CD14-positive monocyte (primary cell): ENCODE measurements at regions not wholly inside any gene's neighbourhood (a gene's known extent, or its start where the extent isn't known, plus 50 kb on each side); places are given as distances from the start of the nearest gene placed in this dataset.

ENCODE experiments used
- DNase-seq, 3 donors: peaks; one replicate each; pipeline ENCODE4 v3.0.0-alpha.2; 2011 to 2022
- H2AFZ ChIP-seq: 2 replicates; pipeline ENCODE4 v1.6.0; 2012; ENCODE audit warnings: mild to moderate bottlenecking, low read depth, low read length, inconsistent platforms; ENCODE audit not compliant: insufficient read depth, poor library complexity, severe bottlenecking
- H3K27ac ChIP-seq, 2 donors: 1 replicate in 1 of 2; 2 replicates in 1 of 2; pipeline ENCODE4 v1.5.1; 2012 to 2013; ENCODE audit warnings: low read length in 2 of 2, control low read depth in 1 of 2, inconsistent platforms in 1 of 2, low read depth in 1 of 2, mild to moderate bottlenecking in 1 of 2
- H3K27me3 ChIP-seq, 2 donors: one replicate each; pipeline versions ENCODE4 v1.6.0 to v1.6.1; 2011 to 2013; ENCODE audit warnings: low read length in 2 of 2; ENCODE audit not compliant: control insufficient read depth in 2 of 2, insufficient read depth in 2 of 2
- H3K36me3 ChIP-seq, 2 donors: replicated peaks in 1 of 2; 1 replicate in 1 of 2; 2 replicates in 1 of 2; pipeline versions ENCODE4 v1.5.1 to v1.6.1; 2012 to 2013; ENCODE audit warnings: low read length in 2 of 2, control low read depth in 1 of 2, inconsistent platforms in 1 of 2, mild to moderate bottlenecking in 1 of 2; ENCODE audit not compliant: insufficient read depth in 2 of 2, control insufficient read depth in 1 of 2
- H3K4me1 ChIP-seq, 2 donors: 1 replicate in 1 of 2; 2 replicates in 1 of 2; pipeline versions ENCODE4 v1.5.1 to v1.6.1; 2012 to 2013; ENCODE audit warnings: low read length in 2 of 2, control low read depth in 1 of 2, inconsistent platforms in 1 of 2, mild to moderate bottlenecking in 1 of 2, moderate library complexity in 1 of 2; ENCODE audit not compliant: insufficient read depth in 2 of 2, control insufficient read depth in 1 of 2
- H3K4me2 ChIP-seq: replicated peaks from 2 replicates; pipeline ENCODE3; 2012; ENCODE audit warnings: low read length, moderate library complexity, mild to moderate bottlenecking; ENCODE audit not compliant: poor library complexity, severe bottlenecking; ENCODE audit errors: extremely low read depth
- H3K4me3 ChIP-seq, 3 experiments: fragments of 200-600 bp in 1 of 3; sonication (generic) in 1 of 3; replicated peaks in 1 of 3; 1 replicate in 2 of 3; 2 replicates in 1 of 3; pipeline ENCODE4 v1.5.1; 2011 to 2013; ENCODE audit warnings: low read length in 3 of 3, mild to moderate bottlenecking in 3 of 3, control low read depth in 2 of 3, low read depth in 2 of 3, inconsistent platforms in 1 of 3, moderate library complexity in 1 of 3
- H3K79me2 ChIP-seq: 2 replicates; pipeline ENCODE4 v1.6.0; 2012; ENCODE audit warnings: mild to moderate bottlenecking, control low read depth, inconsistent platforms, low read length, moderate library complexity; ENCODE audit not compliant: insufficient read depth
- H3K9ac ChIP-seq: 2 replicates; pipeline ENCODE4 v1.6.0; 2017; ENCODE audit warnings: low read length, mild to moderate bottlenecking; ENCODE audit not compliant: insufficient read depth, poor library complexity, severe bottlenecking
- H3K9me3 ChIP-seq, 2 donors: replicated peaks in 1 of 2; 1 replicate in 1 of 2; 2 replicates in 1 of 2; pipeline versions ENCODE4 v1.5.1 to v1.6.1; 2012 to 2013; ENCODE audit warnings: low read length in 2 of 2, control low read depth in 1 of 2; ENCODE audit not compliant: control insufficient read depth in 1 of 2, insufficient read depth in 1 of 2
- H4K20me1 ChIP-seq: 2 replicates; pipeline ENCODE4 v1.6.0; 2012; ENCODE audit warnings: mild to moderate bottlenecking, low read length, control low read depth, moderate library complexity; ENCODE audit not compliant: insufficient read depth
- H3K27ac Mint-ChIP-seq, 7 donors: one replicate each; pipeline ENCODE4 v1.8.0; 2020; ENCODE audit warnings: mild to moderate bottlenecking in 7 of 7, mixed read lengths in 7 of 7, moderate library complexity in 6 of 7, inconsistent platforms in 2 of 7
- H3K27me3 Mint-ChIP-seq, 3 donors: one replicate each; pipeline ENCODE4 v1.8.0; 2021 to 2022; ENCODE audit warnings: low read depth in 3 of 3, mild to moderate bottlenecking in 3 of 3, mixed read lengths in 3 of 3, moderate library complexity in 3 of 3, inconsistent platforms in 1 of 3
- H3K36me3 Mint-ChIP-seq, 2 donors: one replicate each; pipeline ENCODE4 v1.8.0; 2020; ENCODE audit warnings: mixed read lengths in 2 of 2, inconsistent platforms in 1 of 2, mild to moderate bottlenecking in 1 of 2
- H3K4me1 Mint-ChIP-seq: one replicate; pipeline ENCODE4 v1.8.0; 2020; ENCODE audit warnings: mild to moderate bottlenecking, mixed read lengths
- H3K4me3 Mint-ChIP-seq, 2 donors: one replicate each; pipeline ENCODE4 v1.8.0; 2020; ENCODE audit warnings: mild to moderate bottlenecking in 2 of 2, mixed read lengths in 2 of 2, moderate library complexity in 1 of 2
- H3K9me3 Mint-ChIP-seq, 7 donors: one replicate each; pipeline ENCODE4 v1.8.0; 2020 to 2022; ENCODE audit warnings: mixed read lengths in 7 of 7, mild to moderate bottlenecking in 6 of 7, moderate library complexity in 6 of 7, inconsistent platforms in 2 of 7
- WGBS: methylation state at CpG from one replicate; pipeline ENCODE4 v1.1.5; 2013; ENCODE audit warnings: missing lambda C conversion rate; ENCODE audit not compliant: insufficient coverage; 5-methylcytosine and 5-hydroxymethylcytosine counted together
- intact Hi-C, 2 donors: fragments of 100-400 bp; cut with micrococcal nuclease; formaldehyde crosslinking; loops; one replicate each; pipeline versions ENCODE4 v1.15.0 to v1.15.1; 2023
- TF ChIP-seq, protein P1 (sequence below): fragments of 200-600 bp; IDR thresholded peaks from one replicate; pipeline ENCODE4 v1.8.0; 2022; ENCODE audit warnings: antibody characterized with exemption, mild to moderate bottlenecking

DNA sequence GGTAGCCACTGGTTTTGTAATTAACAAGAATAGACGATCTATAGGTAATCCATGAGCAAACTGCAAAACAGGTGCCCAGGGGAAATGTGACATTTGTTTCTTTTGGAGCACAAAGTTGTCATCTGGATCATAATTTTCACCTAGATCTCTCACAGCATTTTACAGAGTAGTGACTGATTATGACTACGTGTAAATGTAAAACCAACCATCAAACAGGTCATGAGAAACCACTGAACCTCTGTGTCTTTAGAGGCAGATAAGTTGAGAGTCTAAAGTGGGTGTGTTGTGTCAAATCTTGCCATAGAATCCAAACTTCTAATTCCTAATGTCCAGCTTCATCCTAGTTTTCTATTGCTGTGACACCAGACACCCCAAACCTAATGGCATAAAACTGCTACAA lies 648.1 kb downstream of the MID1IP1 start:
- no peak overlapping the region for H3K27ac Mint-ChIP-seq
- intact Hi-C loops: no loop called here
- no CpG with 5 or more reads among the region's 2 CpGs for WGBS

DNA sequence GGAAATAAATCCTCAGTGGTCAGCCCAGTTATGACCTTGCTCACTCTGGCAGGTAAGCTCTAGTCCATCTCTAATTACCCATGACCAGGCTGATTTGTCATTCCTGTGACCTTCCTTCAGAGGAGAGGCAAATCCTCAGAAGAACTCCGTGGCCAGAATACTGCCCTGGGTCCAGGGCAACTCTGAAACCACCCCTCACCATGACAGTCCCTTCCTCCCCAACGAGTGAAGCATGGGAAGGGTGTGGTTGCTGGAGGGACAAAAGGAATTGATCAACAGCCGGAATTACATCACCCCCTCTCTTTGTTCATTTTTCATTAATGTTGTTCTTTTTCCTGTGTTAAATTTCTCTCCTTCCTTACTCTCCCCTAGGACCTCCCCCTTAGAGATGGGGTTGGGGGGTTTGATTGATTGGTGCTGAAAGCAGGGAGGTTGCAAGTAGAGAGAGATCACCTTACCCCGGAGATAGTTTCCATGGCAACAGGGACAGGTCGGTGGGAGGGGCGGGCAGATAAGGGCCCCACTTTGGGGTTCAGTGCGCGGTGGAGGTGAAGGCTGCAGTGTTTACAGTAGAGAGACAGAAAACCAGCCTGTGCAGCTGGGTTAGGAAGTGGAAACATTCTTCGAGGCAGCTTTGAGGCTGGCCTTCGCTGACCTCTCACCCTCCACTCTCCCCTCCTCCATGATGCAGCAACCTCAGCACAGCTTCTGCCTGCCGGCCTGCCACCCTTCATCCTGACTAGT lies 647.4 kb downstream of the BCOR start:
- H3K79me2 ChIP-seq: no peaks in the 10 kb centered on the region
- no peak overlapping the region for H3K4me3 ChIP-seq
- TF ChIP-seq, protein P1, sequence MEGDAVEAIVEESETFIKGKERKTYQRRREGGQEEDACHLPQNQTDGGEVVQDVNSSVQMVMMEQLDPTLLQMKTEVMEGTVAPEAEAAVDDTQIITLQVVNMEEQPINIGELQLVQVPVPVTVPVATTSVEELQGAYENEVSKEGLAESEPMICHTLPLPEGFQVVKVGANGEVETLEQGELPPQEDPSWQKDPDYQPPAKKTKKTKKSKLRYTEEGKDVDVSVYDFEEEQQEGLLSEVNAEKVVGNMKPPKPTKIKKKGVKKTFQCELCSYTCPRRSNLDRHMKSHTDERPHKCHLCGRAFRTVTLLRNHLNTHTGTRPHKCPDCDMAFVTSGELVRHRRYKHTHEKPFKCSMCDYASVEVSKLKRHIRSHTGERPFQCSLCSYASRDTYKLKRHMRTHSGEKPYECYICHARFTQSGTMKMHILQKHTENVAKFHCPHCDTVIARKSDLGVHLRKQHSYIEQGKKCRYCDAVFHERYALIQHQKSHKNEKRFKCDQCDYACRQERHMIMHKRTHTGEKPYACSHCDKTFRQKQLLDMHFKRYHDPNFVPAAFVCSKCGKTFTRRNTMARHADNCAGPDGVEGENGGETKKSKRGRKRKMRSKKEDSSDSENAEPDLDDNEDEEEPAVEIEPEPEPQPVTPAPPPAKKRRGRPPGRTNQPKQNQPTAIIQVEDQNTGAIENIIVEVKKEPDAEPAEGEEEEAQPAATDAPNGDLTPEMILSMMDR: no peak
- Mint-ChIP-seq H3K27ac (peak overlapping the region in 1 of 7 donors; percentile 30), H3K4me1 (peaks cover 9% of the 10 kb centered on the region), H3K4me3 (no peak overlapping the region), H3K27me3 (peaks cover 4 to 8% (median 6%) of the 10 kb centered on the region in 3 donors), H3K36me3 (no peaks in the 10 kb centered on the region), H3K9me3 (peaks cover 0 to 2% (median 0%) of the 10 kb centered on the region in 7 donors)
- H3K4me2 ChIP-seq: no peak overlapping the region
- DNase-seq: no peak
- H3K36me3 ChIP-seq: no peaks in the 10 kb centered on the region
- no peaks in the 10 kb centered on the region for H3K9me3 ChIP-seq
- no peaks in the 10 kb centered on the region for H3K27me3 ChIP-seq
- intact Hi-C loops: no loop called here
- H3K4me1 ChIP-seq: peaks cover 0 to 2% of the 10 kb centered on the region in 2 donors
- no peak overlapping the region for H2AFZ ChIP-seq
- H3K9ac ChIP-seq: no peak overlapping the region
- 60% methylated on average over 2 of the region's 11 CpGs for WGBS
- H4K20me1 ChIP-seq: no peaks in the 10 kb centered on the region
- H3K27ac ChIP-seq: no peak overlapping the region

More for the DNA sequence above, 648.1 kb downstream of the MID1IP1 start:
- Histone ChIP-seq H3K4me2 (no peak overlapping the region), H3K79me2 (no peaks in the 10 kb centered on the region), H3K27ac (no peak overlapping the region), H3K9me3 (no peaks in the 10 kb centered on the region), H4K20me1 (no peaks in the 10 kb centered on the region), H3K4me3 (no peak overlapping the region), H3K9ac (no peak overlapping the region), H3K36me3 (no peaks in the 10 kb centered on the region), H3K27me3 (no peaks in the 10 kb centered on the region), H3K4me1 (peaks cover 0 to 2% of the 10 kb centered on the region in 2 donors), H2AFZ (no peak overlapping the region)
- Mint-ChIP-seq H3K9me3 (peaks cover 0 to 2% (median 0%) of the 10 kb centered on the region in 7 donors), H3K36me3 (no peaks in the 10 kb centered on the region), H3K4me1 (peaks cover 9% of the 10 kb centered on the region), H3K27me3 (peaks cover 3 to 7% (median 6%) of the 10 kb centered on the region in 3 donors), H3K4me3 (no peak overlapping the region)
- DNase-seq: no peak
- TF ChIP-seq, protein P1: no peak
